NB4 (cell line): ENCODE measurements at regions not wholly inside any gene's neighbourhood (a gene's known extent, or its start where the extent isn't known, plus 50 kb on each side); places are given as distances from the start of the nearest gene placed in this dataset.
"Not testable (repeated sequence)": the region's sequence is repeated elsewhere in the genome, so short reads cannot be mapped to it uniquely, and the experiment has no call there.

Experiments
- DNase-seq: peaks from one replicate; pipeline ENCODE4 v3.0.0; 2010; ENCODE audit warnings: low read depth
- H3K4me3 ChIP-seq: one replicate; pipeline ENCODE4 v1.5.1; 2011; ENCODE audit warnings: mild to moderate bottlenecking, low read depth, low read length, moderate library complexity
- MYC ChIP-seq: IDR thresholded peaks from 2 replicates; pipeline ENCODE4 v1.6.1; 2011; ENCODE audit warnings: low read depth, low read length
- POLR2A ChIP-seq: IDR thresholded peaks from 2 replicates; pipeline ENCODE4 v1.6.1; 2011; ENCODE audit warnings: mild to moderate bottlenecking; ENCODE audit not compliant: insufficient read length; ENCODE audit errors: extremely low read depth
- TF ChIP-seq, protein P1 (sequence below): IDR thresholded peaks from 2 replicates; pipeline ENCODE4 v1.6.1; 2011; ENCODE audit warnings: low read depth, low read length
- TF ChIP-seq, protein P2 (sequence below): IDR thresholded peaks from one replicate; pipeline ENCODE4 v1.5.1; 2012; ENCODE audit warnings: low read depth, low read length

DNA sequence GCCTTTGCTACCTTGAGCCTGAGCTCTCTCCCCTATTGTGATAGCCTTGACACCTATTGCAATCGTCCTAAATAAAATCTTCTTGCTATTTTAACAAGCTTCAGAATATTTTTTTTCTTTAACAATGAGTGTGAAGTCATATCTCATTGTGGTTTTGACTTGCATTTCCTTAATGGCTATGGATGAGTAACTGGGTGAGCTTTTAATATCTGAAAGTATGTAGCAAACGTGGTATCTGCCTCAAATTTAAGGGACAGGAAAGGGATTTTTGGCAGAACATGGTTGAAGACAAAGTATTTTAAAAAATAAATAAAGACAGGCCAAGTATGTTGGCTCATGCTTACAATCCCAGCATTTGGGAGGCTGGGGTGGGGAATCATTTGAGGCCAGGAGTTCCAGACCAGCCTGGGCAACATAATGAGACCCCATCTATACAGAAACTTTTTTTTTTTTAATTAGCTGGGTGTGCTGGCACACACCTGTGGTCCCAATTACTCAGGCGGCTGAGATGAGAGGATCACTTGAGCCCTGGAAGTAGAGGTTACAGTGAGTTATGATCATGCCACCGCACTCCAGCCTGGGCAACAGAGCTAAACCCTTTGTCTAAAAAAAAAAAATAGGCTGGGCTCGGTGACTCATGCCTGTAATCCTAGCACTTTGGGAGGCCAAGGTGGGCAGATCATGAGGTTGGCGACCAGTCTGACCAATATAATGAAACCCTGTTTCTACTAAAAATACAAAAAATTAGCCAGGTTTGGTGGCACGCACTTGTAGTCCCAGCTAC is 319.3 kb upstream of the NRP1 start:
- TF ChIP-seq, protein P1, sequence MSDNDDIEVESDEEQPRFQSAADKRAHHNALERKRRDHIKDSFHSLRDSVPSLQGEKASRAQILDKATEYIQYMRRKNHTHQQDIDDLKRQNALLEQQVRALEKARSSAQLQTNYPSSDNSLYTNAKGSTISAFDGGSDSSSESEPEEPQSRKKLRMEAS, result no peak
- TF ChIP-seq, protein P2, sequence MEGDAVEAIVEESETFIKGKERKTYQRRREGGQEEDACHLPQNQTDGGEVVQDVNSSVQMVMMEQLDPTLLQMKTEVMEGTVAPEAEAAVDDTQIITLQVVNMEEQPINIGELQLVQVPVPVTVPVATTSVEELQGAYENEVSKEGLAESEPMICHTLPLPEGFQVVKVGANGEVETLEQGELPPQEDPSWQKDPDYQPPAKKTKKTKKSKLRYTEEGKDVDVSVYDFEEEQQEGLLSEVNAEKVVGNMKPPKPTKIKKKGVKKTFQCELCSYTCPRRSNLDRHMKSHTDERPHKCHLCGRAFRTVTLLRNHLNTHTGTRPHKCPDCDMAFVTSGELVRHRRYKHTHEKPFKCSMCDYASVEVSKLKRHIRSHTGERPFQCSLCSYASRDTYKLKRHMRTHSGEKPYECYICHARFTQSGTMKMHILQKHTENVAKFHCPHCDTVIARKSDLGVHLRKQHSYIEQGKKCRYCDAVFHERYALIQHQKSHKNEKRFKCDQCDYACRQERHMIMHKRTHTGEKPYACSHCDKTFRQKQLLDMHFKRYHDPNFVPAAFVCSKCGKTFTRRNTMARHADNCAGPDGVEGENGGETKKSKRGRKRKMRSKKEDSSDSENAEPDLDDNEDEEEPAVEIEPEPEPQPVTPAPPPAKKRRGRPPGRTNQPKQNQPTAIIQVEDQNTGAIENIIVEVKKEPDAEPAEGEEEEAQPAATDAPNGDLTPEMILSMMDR, result no peak
- no peak for TF ChIP-seq POLR2A
- no peak for TF ChIP-seq MYC
- no peak overlapping the region for H3K4me3 ChIP-seq
- no peak for DNase-seq

DNA sequence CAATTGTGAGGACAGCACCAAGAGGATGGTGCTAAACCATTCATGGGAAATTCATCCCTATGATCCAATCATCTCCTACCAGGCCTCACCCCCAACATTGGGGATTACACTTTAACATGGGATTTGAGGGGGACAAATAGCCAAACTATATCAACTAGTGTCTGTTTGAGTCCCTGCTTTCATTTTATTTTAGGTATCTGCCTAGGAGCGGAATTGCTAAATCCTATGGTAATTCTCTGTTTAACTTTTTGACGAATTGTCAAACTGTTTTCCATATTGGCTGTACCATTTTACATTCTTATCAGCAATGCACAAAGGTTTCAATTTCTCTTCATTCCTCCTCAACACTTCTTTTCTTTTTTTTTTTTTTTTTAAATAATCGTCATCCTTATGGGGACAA is 318.4 kb upstream of the NRP1 start:
- no peak for DNase-seq
- TF ChIP-seq MYC (no peak), POLR2A (no peak)
- TF ChIP-seq, protein P1, result no peak
- TF ChIP-seq, protein P2, result no peak
- H3K4me3 ChIP-seq, result no peak overlapping the region

DNA sequence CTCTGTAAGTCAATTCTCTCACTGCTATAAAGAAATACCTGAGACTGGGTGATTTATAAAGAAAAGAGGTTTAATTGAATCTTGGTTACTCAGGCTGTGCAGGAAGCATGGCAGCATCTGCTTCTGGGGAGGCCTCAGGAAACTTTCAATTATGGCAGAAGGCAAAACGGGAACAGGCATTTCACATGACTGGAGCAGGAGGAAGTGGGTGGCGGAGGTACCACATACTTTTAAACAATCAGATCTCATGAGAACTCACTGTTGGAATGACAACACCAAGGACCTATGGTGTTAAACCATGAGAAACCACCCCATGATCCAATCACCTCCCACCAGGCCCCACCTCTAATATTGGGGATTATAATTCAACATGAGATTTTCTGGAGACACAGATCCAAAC is 315.7 kb upstream of the NRP1 start:
- peak; percentile 15 for DNase-seq
- not testable (repeated sequence) for H3K4me3 ChIP-seq

DNA sequence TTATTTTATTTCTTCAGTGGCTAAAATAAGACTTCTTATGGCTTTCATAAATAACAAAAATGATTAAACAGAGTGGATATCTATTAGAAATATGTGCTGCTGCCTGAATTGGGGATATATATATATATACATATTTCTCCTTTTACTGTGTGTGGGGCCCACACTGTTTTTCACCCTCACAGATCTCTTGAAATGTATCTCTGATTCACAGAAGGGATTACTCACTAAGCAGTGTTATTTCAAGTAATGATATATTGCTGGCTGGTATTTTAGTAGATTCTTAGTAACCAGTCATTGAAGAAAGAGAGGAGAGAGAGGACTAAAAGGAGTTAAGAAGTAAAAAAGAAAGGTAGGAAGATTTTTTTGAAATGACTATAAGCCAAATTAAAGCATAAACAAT is 308.6 kb upstream of the NRP1 start:
- TF ChIP-seq MYC (no peak), POLR2A (no peak)
- TF ChIP-seq, protein P2, result no peak
- TF ChIP-seq, protein P1, result no peak
- H3K4me3 ChIP-seq, result no peak overlapping the region
- no peak for DNase-seq

DNA sequence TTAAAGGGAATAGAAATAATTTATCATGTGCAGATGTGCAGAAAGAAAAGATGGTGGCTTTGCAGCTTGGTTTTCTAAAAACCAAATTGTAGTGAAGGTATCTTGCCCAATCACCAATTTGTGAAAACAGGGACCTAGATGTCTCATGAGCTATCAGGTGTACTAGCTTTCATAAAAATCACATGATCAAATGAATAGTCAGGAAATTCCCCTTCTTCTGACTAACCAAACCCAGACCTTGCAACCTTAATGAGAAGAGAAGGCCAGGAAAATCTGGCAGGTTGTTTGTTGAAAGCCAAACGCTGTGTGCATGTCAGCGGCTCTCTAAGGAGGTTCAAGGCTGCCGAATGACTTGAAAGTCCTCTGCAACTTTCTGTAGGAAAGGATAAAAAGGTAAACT is 304.4 kb upstream of the NRP1 start:
- DNase-seq, result no peak
- TF ChIP-seq, protein P2, result no peak
- TF ChIP-seq, protein P1, result no peak
- TF ChIP-seq MYC, result no peak
- no peak for TF ChIP-seq POLR2A
- H3K4me3 ChIP-seq, result no peak overlapping the region

DNA sequence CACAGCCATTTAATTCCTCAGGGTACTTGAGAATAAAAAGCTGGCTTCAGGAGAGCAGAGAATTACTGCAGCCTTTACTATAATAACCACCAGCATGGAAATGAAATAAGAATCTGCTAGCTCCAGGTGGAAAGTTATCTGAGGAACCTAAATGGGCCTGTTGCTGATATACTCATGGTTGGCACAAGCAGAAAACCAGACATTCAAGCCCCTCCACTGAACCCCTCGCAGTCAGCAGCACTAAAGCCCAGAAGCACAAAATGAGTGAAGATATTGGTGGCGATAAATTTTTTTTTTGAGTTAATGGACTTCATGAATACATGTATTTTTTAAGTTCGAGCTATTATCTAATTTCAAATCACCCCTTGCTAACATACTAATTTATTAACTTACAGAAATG is 303.9 kb upstream of the NRP1 start:
- TF ChIP-seq, protein P2, result no peak
- TF ChIP-seq, protein P1, result no peak
- TF ChIP-seq MYC, result no peak
- no peak for TF ChIP-seq POLR2A
- no peak overlapping the region for H3K4me3 ChIP-seq
- no peak for DNase-seq
